Activated CD8-positive, alpha-beta memory T cell treated with anti-CD3 and anti-CD28 coated beads for 36 hours (primary cell): ENCODE measurements at regions not wholly inside any gene's neighbourhood (a gene's known extent, or its start where the extent isn't known, plus 50 kb on each side); places are given as distances from the start of the nearest gene placed in this dataset.
"Not testable (repeated sequence)": the region's sequence is repeated elsewhere in the genome, so short reads cannot be mapped to it uniquely, and the experiment has no call there.

ENCODE experiments used
- CTCF ChIA-PET: fragments of 350-600 bp; sonication (Branson Sonifier 250); formaldehyde crosslinking; loops from one replicate; lab custom pipeline; 2021; ENCODE audit warnings: antibody characterized with exemption; lab: Charles Lee
- POLR2A ChIA-PET: fragments of 350-600 bp; sonication (Branson Sonifier 250); formaldehyde crosslinking; loops from one replicate; lab custom pipeline; 2021; ENCODE audit warnings: antibody characterized with exemption; lab: Charles Lee

GRCh38 chr4:26058537-26058936 is 144.5 kb downstream of the SMIM20 start:
- CTCF ChIA-PET, result interaction anchor here (0.5 to 2.1 kb wide), 4 partner anchors 12 to 271 kb away, joined by 3 to 8 read pairs (median 3); no protein-coding TSS in a partner anchor
- POLR2A ChIA-PET, result interaction anchor here (1.2 kb wide), 1 partner anchor 16 kb away, joined by 5 read pairs; no protein-coding TSS in a partner anchor

GRCh38 chr4:26059391-26060154 is 145.6 kb downstream of the SMIM20 start:
- CTCF ChIA-PET, result interaction anchor here (1.0 to 2.1 kb wide), 3 partner anchors 11 to 270 kb away, joined by 3 to 8 read pairs (median 3); no protein-coding TSS in a partner anchor

GRCh38 chr4:26060286-26060685 is 146.3 kb downstream of the SMIM20 start:
- ChIA-PET POLR2A (no interaction called here), CTCF (no interaction called here)

More at GRCh38 chr4:26059391-26060154, 145.6 kb downstream of the SMIM20 start:
- POLR2A ChIA-PET, result interaction anchor here (1.2 kb wide), 1 partner anchor 15 kb away, joined by 5 read pairs; no protein-coding TSS in a partner anchor

GRCh38 chr4:26061248-26061986 is 147.4 kb downstream of the SMIM20 start:
- POLR2A ChIA-PET, result no interaction called here
- CTCF ChIA-PET, result interaction anchor here (0.8 kb wide), 1 partner anchor 192 kb away, joined by 3 read pairs; no protein-coding TSS in a partner anchor

- POLR2A ChIA-PET, result no interaction called here
- CTCF ChIA-PET, result interaction anchor here (0.8 kb wide), 1 partner anchor 191 kb away, joined by 3 read pairs; no protein-coding TSS in a partner anchor
Observed at GRCh38 chr4:26062215-26062614, 148.2 kb downstream of the SMIM20 start.

- CTCF ChIA-PET, POLR2A ChIA-PET: not testable (repeated sequence)
Observed at GRCh38 chr4:26064009-26064408, 150.0 kb downstream of the SMIM20 start.

GRCh38 chr4:26065833-26066232 is 151.8 kb downstream of the SMIM20 start:
- CTCF ChIA-PET, result interaction anchor here (1.3 kb wide), 1 partner anchor 78 kb away, joined by 4 read pairs; no protein-coding TSS in a partner anchor

GRCh38 chr4:26067035-26067434 is 153.0 kb downstream of the SMIM20 start:
- ChIA-PET POLR2A (no interaction called here), CTCF (interaction anchor here (0.6 kb wide), 1 partner anchor 59 kb away, joined by 3 read pairs; no protein-coding TSS in a partner anchor)

More at GRCh38 chr4:26065833-26066232, 151.8 kb downstream of the SMIM20 start:
- POLR2A ChIA-PET, result interaction anchor here (0.6 kb wide), 2 partner anchors 116 to 221 kb away, joined by 3 to 4 read pairs; no protein-coding TSS in a partner anchor

- ChIA-PET POLR2A (no interaction called here), CTCF (interaction anchor here (0.7 to 0.9 kb wide), 4 partner anchors 16 to 258 kb away, joined by 3 to 6 read pairs (median 3); no protein-coding TSS in a partner anchor)
Observed at GRCh38 chr4:26069218-26069617, 155.2 kb downstream of the SMIM20 start.

- POLR2A ChIA-PET, result no interaction called here
- CTCF ChIA-PET, result no interaction called here
Observed at GRCh38 chr4:26071688-26072087, 157.7 kb downstream of the SMIM20 start.

- CTCF ChIA-PET, result interaction anchor here (0.6 to 2.6 kb wide), 5 partner anchors 10 to 301 kb away, joined by 3 to 9 read pairs (median 4); no protein-coding TSS in a partner anchor
- POLR2A ChIA-PET, result interaction anchor here (1.0 to 1.5 kb wide), 5 partner anchors 10 to 245 kb away, joined by 4 to 16 read pairs (median 5); no protein-coding TSS in a partner anchor
Observed at GRCh38 chr4:26073886-26074560, 160.0 kb downstream of the SMIM20 start.

- POLR2A ChIA-PET, result interaction anchor here (0.7 to 1.5 kb wide), 5 partner anchors 9 to 244 kb away, joined by 5 to 16 read pairs (median 5); no protein-coding TSS in a partner anchor
Observed at GRCh38 chr4:26074712-26075430, 160.9 kb downstream of the SMIM20 start.

GRCh38 chr4:26075583-26075982 is 161.6 kb downstream of the SMIM20 start:
- ChIA-PET CTCF (interaction anchor here (0.8 to 2.6 kb wide), 7 partner anchors 8 to 255 kb away, joined by 3 to 9 read pairs (median 3); no protein-coding TSS in a partner anchor), POLR2A (interaction anchor here (1.4 to 2.0 kb wide), 4 partner anchors 8 to 243 kb away, joined by 5 to 21 read pairs (median 6); no protein-coding TSS in a partner anchor)

More at GRCh38 chr4:26074712-26075430, 160.9 kb downstream of the SMIM20 start:
- CTCF ChIA-PET, result interaction anchor here (0.8 to 2.6 kb wide), 6 partner anchors 9 to 255 kb away, joined by 3 to 9 read pairs (median 4); no protein-coding TSS in a partner anchor

- POLR2A ChIA-PET, result interaction anchor here (1.0 to 2.0 kb wide), 2 partner anchors 243 to 244 kb away, joined by 4 to 21 read pairs; partner anchors contain the start of gene RBPJ
- CTCF ChIA-PET, result interaction anchor here (0.7 to 2.6 kb wide), 5 partner anchors 85 to 343 kb away, joined by 3 to 9 read pairs (median 3); no protein-coding TSS in a partner anchor
Observed at GRCh38 chr4:26076000-26076587, 162.1 kb downstream of the SMIM20 start.

GRCh38 chr4:26076896-26077295 is 162.9 kb downstream of the SMIM20 start:
- CTCF ChIA-PET, result interaction anchor here (0.7 to 2.6 kb wide), 5 partner anchors 84 to 342 kb away, joined by 3 to 9 read pairs (median 3); no protein-coding TSS in a partner anchor
- POLR2A ChIA-PET, result interaction anchor here (1.0 to 2.0 kb wide), 2 partner anchors 242 to 243 kb away, joined by 4 to 21 read pairs; partner anchors contain the start of gene RBPJ

- CTCF ChIA-PET, result interaction anchor here (0.5 to 1.2 kb wide), 2 partner anchors 115 to 246 kb away, joined by 3 read pairs; no protein-coding TSS in a partner anchor
- POLR2A ChIA-PET, result interaction anchor here (0.7 kb wide), 1 partner anchor 73 kb away, joined by 6 read pairs; no protein-coding TSS in a partner anchor
Observed at GRCh38 chr4:26077756-26078155, 163.7 kb downstream of the SMIM20 start.
